ENCODE measurements at regions not wholly inside any gene's neighbourhood (a gene's known extent, or its start where the extent isn't known, plus 50 kb on each side); places are given as distances from the start of the nearest gene placed in this dataset.

DNA sequence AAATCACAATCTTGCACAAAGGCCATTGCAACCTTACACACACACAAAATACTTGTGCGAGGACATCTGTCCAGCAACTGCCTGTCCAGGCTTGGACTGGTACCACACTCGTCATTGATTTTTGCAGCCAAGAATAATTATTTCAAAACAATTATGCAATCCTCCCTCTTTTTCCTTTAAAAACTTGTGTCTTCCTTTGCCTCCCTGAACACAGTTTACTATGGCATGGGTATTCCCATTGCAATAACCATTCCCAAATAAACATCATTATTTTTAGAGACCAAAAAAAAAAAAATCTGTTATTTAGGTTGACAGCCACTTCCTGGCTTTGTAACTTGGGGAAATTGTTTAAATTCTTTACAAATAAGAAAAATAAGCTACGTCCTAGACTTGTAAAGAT is 54.0 kb downstream of the C11orf91 start:
- DNase-seq (ENCODE audit: low read depth), result no peak

DNA sequence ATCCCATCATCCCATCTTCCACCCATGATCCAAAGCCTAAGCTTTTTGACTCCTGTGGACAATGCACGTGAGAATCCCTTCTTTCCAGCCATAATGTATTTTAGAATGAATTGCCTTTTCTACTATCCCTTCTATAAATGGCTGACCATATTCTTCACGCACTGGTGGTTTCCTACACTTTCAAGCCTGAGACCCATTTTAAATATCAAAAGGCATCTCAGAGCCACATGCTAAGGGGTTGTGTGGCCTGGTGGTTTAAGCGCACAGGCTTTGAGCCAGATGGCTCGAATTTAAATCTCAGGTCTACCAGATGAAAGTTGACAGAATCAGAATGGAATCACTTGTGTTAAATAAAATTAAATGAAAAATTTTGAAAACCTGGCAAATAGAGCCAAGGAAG is 54.5 kb downstream of the C11orf91 start:
- DNase-seq (ENCODE audit: low read depth), result no peak

DNA sequence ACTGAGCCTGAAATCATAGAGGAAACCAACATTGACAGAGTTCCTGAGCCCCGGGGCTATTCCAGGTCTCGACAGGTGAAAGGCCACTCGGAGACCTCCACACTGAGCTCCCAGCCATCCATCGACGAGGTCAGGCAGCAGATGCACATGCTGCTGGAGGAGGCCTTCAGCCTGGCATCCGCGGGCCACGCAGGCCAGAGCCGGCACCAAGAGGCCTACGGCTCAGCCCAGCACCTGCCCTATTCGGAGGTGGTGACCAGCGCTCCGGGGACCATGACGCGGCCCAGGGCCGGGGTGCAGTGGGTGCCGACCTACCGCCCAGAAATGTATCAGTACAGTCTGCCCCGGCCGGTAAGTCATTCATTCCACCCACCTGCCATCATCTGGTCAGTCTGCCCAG is 54.9 kb downstream of the C11orf91 start:
- no peak for DNase-seq (ENCODE audit: low read depth)

DNA sequence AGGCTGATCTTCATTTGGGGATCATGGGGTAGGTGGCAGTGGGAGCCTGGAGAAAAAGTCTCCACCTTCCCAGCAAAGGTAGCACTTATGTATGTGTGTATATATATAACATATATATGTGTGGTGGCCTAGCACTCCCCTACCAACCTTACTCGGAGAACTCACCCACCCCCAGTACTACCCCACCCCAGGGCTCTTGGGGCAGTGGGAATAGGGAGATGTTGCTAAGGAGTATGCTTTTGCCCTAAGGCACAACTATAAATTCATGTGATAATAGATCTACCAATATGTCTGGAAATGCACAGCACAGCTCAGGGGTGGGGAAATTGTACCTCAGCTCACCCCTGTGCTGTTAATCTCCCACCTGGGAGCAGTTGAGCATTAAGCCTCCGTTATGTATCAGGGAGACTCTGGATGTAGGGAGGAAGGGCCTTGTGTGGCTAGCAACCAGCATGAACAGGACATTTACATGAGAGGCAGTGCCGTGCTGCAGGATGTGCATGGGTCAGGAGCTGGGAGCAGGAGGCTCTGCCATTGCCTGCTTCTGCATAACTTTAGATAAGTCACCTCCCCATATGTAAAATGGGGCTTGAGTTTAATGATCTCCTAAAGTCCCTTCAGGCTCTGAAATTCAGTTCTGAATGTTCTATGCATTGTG is 57.3 kb downstream of the C11orf91 start:
- no peak for DNase-seq (ENCODE audit: low read depth)

DNA sequence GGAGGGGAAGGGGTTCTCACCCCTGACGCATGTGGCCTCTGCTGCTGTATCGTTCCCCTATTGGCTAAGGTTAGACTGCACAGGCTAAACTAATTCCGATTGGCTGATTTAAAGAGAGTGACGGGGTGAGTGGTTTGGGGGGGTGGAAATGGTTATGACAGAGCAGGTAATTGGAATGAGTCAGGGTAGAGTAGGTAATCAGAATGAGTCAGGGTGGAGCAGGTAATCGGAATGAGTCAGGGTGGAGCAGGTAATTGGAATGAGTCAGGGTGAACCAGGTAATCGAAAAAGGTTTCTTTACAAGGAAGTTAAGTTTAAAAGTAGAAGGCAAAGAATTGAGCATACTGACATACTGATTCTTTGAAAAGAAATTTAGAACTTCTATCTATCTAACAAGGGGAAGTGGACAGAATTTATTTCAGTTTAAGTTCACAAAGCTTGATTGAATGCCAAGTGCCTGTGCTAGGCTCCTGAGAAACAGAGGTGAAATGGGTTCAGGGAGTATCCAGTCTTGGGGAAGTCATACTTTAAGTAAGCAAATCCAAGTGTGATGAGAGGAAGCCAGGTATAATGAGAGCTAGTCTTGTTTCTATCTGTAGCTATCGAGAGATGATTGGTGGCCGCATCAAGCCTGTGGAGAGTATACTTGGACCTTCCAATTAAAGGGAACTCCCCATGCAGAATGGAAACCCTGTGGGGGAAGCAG is 58.0 kb downstream of the C11orf91 start:
- no peak for DNase-seq (ENCODE audit: low read depth)

DNA sequence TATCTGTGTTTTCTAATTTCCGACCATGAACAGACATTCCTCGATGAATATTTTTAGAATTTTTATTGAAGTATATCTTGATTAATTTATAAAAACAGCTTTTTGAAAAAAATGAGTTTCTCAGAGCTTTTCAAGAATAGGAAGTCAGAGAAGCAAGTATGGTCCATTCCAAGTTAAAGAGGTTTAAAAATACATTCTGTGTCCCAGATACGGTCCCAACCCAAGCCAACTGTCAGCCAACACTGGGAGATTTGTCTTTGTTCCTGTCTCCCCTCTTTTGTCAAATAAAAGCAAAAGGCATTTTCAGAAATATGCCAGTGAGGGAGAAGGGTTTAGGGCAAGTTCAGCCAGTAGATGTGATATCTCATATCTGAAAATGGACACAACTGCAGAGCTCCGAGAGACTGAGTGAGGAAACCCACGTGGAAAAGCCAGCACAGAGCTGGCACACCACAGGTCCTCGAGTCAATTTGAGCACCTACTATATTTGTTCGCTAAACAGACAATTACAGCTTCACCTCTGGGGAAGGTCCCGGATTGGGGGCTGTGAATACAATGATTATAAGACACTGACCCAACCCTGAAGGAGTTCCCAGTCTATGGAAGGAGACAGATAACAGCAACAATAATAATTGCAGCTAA is 59.8 kb downstream of the C11orf91 start:
- DNase-seq (ENCODE audit: low read depth), result no peak

DNA sequence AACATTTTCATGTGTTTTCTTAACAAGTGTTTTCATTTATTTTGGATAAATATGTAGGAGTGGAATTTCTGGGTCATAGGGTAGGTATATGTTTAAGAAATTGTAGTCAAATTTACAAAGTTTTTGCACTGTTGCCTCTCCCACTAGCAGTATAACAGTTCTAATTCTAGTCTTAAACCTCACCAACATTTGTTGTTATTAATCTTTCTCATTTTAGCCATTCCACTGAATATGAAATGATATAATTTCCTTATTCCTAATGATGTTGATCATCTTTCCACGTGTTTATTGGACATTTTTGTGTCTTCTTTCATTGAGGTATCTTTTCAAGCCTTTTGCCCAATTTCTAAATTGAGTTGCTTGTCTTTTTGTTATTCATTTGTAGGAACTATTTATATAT is 62.0 kb downstream of the C11orf91 start:
- DNase-seq (ENCODE audit: low read depth), result no peak

DNA sequence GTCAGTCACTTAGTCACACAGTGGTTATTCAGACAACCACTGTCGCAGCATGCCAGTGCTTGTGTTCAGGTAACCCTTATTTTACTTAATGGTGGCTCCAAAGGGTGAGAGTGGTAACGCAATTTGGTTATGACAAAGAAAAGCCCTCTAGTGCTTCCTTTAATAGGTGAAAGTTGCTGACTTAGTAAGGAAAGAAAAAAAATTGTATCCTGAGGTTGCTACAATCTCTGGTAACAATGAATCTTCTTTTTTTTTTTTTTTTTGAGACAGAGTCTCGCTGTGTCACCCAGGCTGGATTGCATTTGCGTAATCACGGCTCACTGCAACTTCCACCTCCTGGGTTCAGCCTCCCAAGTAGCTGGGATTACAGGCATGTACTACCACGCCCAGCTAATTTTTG is 64.5 kb downstream of the C11orf91 start:
- no peak for DNase-seq (ENCODE audit: low read depth)

DNA sequence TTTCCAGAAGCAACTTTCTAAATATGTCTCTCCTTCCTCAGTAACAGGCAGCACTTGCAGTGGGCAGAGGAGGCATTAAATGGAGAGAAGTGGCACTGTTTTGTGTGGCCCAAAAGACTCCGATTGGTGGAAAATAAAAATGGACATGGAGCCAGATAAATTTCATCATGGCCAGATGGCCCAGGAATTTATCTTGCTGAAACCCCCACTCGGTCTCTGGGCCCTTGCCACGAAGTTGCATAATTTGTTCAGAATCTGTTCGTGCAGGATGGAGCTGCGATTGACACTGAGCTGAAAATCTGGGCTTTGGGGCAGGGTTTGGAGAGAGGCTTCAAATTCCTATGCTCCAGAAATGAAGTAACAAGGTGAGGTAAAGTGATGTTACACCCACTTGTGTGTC is 65.5 kb downstream of the C11orf91 start:
- no peak for DNase-seq (ENCODE audit: low read depth)

DNA sequence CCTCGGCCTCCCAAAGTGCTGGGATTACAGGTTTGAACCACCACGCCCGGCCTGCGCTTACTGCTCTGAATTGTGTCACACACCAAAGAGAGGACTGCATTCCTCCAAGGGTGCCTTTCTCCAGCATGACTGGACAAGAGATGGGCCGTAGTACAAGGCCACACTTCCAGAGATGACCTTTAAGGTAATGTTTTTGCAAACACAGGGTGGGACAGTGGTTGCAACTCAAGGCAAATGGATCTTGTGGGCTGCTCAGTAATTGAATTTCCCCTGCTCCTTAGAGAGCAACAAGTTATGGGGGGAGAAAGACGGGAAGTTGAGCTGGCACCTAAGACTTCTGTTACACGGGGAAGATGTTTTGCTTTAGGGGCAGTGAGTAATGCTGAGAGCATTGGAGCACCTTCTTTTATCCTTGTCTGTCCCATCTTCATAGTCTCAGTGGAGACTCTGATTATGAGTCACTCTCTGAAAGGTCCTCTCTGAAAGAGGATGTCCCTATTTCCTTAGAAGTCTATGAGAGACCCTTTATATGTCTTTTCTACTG is 66.3 kb downstream of the C11orf91 start:
- no peak for DNase-seq (ENCODE audit: low read depth)

DNA sequence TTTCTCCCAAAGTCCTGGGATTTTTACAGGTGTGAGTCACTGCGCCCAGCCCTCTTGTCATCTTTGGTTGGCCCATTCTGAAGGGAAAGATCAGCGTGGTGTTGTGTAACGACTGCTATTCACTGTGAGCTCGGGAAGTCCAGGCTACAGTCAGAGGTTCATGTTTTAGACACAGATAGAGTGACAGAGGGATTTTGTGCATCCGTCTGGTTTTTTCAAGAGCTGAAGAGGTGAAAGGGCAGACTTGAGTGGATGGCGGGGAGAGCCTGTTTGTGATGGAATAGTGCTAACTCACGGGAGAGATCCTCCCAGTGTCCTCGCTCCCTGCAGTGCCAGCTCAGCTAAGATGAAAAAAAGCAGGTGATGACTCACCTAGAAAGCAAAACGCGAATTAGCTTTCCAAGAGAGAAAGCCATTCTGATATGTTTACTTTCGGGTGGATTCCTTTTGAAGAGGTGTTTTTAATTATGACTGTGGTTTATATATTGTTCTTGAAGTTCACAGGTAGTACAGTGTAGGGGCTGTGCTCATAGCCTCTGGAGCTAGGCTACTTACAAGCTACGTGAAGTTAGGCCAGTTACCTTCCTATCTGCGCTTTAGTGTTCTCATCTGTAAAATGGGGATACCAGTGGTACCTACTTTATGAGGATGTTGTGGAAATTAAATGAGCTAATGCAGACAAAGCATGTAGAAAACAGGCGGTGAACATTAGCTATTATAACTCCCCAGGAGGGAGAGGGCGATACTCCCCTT is 67.2 kb downstream of the C11orf91 start:
- DNase-seq (ENCODE audit: low read depth), result no peak

DNA sequence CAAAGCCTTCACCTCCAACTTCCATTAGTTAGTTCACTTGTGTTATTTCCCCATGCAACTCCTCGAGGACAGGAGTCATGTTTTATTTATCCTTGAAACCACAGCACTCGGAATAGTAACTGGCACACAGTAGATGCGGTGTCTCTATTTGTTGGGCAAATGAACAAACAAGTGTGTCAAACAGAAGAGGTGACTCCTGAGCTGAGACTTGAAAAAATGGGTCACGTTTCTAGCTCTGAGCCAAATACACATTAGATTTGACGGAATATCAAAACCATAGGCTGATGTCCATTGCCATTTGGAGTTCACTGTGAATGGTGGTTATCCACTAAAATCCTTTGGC is 68.9 kb downstream of the C11orf91 start:
- DNase-seq (ENCODE audit: low read depth), result no peak

DNA sequence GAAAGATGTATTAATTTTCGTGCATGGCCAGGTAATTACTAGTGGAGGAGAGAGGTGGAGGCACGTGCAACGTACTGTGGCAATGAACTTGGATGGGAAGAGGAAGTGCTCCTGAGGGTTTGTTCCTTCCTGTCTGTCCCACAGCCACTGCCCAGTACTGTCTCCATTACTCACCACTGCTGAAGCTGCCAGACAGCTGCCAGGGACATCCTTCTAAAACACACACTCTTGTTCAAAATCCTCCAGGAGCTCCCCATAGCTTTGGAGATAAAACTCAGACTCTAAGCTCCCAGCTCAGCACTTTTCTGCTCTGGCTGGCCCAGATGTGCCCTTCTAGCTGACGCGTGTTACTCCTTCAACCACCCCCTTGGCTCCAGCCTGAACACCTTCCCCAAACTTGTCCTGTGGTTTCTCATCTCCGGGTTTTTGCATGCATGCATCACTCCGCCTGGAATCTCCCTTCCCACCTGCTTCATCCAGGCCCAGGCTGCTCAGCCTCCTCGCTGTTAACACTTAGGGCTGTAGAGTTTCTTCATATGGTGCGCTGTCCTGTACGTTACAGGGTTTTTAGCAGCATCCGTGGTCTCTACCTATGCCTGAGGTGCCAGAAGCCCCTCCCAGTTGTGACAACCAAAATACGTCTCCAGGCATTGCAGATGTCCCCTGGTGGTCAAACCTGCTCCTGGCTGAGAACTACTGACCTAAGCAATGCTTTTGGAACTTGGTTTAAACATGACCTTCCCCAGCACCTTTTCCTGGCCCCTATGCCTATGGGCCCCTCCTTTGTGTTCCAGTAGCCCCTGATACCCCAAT is 69.5 kb downstream of the C11orf91 start:
- no peak for DNase-seq (ENCODE audit: low read depth)

DNA sequence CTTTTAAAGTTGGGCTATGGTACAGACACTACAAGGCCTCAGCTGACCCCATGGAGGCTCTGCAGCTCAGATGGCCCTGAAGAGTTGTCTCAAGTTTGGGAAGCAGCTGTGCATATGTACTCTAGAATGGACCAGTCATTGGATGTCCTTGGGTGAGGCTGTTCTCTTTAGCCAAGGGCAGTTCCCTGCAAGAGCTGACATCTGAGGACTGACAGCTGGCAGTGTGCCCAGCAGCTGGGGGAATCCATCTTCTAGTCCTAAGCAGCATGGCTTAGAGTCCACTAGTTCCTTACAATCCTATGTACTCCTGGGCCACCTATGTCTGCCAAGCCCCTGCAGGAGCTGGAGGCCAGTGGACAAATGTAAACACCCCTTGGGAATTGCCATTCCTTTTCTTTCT is 76.5 kb downstream of the C11orf91 start:
- DNase-seq (ENCODE audit: low read depth), result no peak

DNA sequence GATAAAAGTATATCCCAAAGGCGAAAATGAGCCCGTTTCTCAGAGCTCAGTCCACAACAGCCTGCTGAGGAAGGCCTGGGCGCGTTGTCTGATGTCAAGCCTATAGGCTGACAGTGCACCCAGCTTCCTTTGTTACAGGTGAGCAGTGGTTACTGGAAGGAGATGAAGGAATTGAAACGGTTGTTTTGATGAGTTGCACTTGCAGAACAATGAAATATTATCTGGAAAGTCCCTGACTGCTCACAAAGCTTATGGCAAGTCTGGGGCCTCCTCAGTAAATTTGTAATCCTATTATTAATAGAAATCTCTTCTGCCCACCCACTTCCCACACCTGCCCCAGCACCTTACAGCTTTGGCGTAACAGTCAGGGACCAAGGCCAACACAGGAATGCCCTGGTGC is 77.8 kb downstream of the C11orf91 start:
- DNase-seq (ENCODE audit: low read depth), result no peak

DNA sequence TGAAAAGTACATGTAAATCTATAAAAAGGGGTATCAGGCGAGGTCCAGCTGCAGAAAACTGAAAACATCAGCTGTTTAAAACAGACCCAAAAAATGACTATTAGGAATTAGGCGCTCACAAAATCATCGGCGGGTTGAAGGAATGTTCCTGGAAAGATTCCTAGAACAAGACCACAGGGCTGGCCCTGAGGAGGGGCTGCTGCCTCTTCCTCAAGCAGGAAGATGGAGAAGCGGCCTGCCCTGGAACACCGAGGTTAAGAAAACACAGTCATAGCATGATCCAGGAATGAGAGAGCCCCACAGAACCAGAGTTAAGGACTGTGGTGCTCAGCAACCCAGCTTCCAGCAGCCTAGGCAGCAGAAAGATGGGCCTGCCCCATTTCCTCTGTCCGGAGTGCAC is 78.4 kb downstream of the C11orf91 start:
- DNase-seq (ENCODE audit: low read depth), result no peak

DNA sequence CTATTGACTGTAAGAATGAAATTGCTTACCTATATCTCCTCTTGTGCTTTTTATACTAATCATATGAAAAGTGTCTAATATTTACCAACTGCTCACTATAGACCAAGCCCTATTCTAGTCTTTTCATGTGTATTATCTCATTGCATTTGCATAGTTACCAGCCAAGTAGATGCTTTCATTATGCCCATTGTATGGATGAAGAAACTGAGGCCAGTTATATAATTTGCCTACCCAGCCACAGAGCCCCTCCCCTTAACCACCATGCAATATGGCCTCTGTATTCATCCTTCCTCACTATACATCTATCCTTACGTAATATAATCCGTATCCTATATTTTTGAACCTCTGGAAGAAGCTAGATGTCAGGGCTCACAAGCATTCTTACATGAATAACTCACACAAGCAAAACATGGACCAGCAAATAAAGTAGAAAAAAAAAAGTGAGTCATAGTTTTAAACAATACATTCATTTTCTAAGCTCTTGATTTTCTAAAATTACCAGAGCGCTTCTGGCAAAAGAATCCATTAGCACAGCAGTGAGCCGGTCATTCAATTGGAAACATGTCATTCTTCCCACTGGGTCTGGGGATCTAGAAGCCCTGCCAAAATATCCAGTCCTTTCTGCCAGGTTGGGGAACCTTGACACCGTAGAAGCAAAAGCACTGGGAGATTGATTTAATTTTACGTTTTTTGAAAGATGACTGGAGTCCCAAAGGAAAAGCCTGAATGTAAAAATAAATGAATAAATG is 80.0 kb downstream of the C11orf91 start:
- DNase-seq (ENCODE audit: low read depth), result no peak

DNA sequence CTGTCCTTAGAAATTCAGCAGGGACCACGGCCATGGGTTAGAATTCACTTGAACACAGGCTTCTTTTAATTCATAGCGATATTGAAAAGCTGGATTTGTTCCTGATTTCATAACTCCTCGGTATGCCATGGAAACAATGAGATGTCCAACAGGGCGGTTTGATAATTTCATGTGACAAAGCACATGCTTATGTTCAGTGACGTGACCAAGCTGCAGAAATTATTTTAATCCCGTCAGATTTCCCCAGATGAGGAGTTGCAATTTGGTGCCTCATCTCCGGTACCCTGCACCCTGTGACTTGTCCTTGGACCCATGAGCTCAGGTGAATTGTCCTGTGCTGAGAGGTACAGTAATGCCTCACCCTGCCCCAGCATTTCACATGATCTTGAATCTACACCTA is 81.7 kb downstream of the C11orf91 start:
- no peak for DNase-seq (ENCODE audit: low read depth)

DNA sequence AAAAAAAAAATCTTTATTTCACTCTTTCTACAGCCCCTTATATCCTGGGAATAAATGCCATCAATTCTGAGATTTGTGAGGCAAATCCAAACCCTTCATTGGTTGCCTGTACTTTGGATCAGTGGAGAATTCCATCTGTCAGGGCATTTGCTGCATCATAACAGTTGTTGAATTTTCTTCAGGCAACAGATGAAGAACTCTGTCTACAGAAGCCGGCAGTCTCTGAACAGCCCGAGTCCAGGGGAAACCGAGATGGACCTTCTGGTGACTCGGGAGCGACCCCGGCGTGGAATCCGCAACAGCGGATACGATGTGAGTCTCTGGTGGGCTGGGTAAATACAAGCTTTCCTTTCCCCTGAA is 82.3 kb downstream of the C11orf91 start:
- no peak for DNase-seq (ENCODE audit: low read depth)

DNA sequence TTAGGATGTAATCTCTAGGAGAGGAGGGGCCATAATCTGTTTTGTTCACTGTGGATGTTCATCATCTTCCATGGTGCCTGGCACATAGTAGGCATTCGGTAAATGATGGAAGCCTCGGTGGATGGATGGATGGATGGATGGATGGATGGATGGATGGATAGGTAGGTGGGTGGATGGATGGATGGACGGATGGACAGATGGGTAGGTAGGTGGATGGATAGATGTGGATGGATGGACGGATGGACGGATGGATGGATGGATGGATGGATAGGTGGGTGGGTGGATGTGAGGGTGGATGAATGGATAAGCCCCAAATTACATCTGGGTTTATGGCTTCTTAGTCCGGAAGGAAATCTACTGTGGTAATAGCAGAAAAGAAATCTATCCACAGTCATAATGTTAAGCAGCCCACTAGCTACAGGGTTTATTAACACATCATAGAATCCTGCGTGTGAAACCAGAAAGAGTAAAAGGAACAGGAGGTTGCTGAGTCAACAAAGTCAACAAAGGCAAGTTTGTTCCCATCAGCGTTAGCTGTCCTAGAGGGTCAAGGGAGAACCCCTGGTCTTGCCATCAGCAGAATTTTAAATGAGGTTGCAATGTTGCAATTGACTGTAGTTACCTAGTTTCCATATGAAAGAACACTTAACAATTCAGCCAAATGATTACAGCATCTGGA is 82.8 kb downstream of the C11orf91 start:
- DNase-seq (ENCODE audit: low read depth), result no peak

DNA sequence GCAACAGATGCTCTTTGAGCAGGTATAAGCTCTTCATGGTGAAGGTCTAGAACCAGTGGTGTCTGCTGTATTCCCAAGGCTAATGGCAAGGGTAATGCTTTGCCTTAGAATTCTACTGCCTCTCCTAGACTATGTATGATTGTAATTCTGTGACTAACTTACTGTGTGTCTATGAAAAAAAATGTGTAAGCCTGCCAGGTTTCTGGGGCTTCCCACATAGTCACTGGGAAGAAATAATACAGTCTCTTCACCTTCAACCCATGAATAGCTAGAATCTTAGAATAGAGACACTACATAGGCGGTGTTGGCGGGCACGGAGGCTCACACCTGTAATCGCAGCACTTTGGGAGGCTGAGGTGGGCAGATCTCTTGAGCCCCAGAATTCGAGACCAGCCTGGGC is 84.1 kb downstream of the C11orf91 start:
- no peak for DNase-seq (ENCODE audit: low read depth)
